H1 (cell line): ENCODE measurements at regions not wholly inside any gene's neighbourhood (a gene's known extent, or its start where the extent isn't known, plus 50 kb on each side); places are given as distances from the start of the nearest gene placed in this dataset.

Experiments used
- BACH1 ChIP-seq: IDR thresholded peaks from 2 replicates; pipeline ENCODE4 v1.6.1; 2012; ENCODE audit warnings: low read length, improper control_type of control experiment
- KDM4A ChIP-seq: IDR thresholded peaks from one replicate; pipeline ENCODE4 v1.7.1; 2012; ENCODE audit warnings: low read depth, mild to moderate bottlenecking, moderate library complexity, low read length, inconsistent platforms; ENCODE audit not compliant: severe bottlenecking
- PHF8 ChIP-seq: fragments of 200-600 bp; sonication (generic); conservative IDR thresholded peaks from 2 replicates; pipeline ENCODE4 v1.7.1; 2012; ENCODE audit warnings: low read depth, mild to moderate bottlenecking, inconsistent platforms, low read length, moderate library complexity
- RAD21 ChIP-seq, 2 experiments: IDR thresholded peaks in 1 of 2; conservative IDR thresholded peaks in 1 of 2; 2 replicates each; pipeline ENCODE4 v1.6.1; 2011; ENCODE audit warnings: low read depth in 2 of 2, low read length in 2 of 2, improper control_type of control experiment in 1 of 2, inconsistent platforms in 1 of 2, mild to moderate bottlenecking in 1 of 2, moderate library complexity in 1 of 2
- SIRT6 ChIP-seq: IDR thresholded peaks from one replicate; pipeline ENCODE4 v1.7.1; 2012; ENCODE audit warnings: low read length, inconsistent platforms
- USF2 ChIP-seq: IDR thresholded peaks from 2 replicates; pipeline ENCODE4 v1.6.1; 2011; ENCODE audit warnings: low read length, improper control_type of control experiment

DNA sequence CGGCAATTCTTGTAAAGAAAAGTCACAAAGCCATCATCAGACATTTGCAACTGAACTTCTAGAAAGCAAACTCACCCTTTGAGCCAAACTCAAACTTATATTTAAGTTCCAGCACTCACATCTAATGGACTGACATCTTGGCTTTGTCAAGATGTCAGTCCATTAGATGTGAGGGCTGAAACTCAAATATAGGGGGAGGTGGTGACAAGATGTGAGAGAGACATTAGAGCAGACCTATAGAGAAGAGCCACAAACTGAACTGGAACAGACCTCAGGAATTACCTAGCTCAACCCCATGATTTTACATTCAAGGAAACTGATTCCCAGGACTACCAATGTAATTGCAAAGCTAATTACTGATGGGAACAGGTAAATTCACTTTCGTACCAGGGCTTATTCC lies 543.8 kb downstream of the TNS1 start (continued):
- TF ChIP-seq USF2: no peak
- no peak for TF ChIP-seq SIRT6
- no peak for TF ChIP-seq PHF8
- no peak for TF ChIP-seq KDM4A
- no peak for TF ChIP-seq BACH1
- no peak for TF ChIP-seq RAD21 (IDR thresholded peaks at IDR 0.05 in 1 of 2, conservative IDR thresholded peaks at IDR 0.05 in 1 of 2; ENCODE audit: low read depth in 2 of 2, low read length in 2 of 2)
